ENCODE measurements at regions not wholly inside any gene's neighbourhood (a gene's known extent, or its start where the extent isn't known, plus 50 kb on each side); places are given as distances from the start of the nearest gene placed in this dataset.

GRCh38 chr17:70468661-70469060, 299.3 kb downstream of the KCNJ2 start:
- no peak for TF ChIP-seq EZH2 (IDR thresholded peaks at IDR 0.05; ENCODE audit: low read length, unreplicated experiment)
- TF ChIP-seq EZH2phosphoT487 (IDR thresholded peaks at IDR 0.05; ENCODE audit: borderline replicate concordance, low read length): no peak
- TF ChIP-seq, protein P1, sequence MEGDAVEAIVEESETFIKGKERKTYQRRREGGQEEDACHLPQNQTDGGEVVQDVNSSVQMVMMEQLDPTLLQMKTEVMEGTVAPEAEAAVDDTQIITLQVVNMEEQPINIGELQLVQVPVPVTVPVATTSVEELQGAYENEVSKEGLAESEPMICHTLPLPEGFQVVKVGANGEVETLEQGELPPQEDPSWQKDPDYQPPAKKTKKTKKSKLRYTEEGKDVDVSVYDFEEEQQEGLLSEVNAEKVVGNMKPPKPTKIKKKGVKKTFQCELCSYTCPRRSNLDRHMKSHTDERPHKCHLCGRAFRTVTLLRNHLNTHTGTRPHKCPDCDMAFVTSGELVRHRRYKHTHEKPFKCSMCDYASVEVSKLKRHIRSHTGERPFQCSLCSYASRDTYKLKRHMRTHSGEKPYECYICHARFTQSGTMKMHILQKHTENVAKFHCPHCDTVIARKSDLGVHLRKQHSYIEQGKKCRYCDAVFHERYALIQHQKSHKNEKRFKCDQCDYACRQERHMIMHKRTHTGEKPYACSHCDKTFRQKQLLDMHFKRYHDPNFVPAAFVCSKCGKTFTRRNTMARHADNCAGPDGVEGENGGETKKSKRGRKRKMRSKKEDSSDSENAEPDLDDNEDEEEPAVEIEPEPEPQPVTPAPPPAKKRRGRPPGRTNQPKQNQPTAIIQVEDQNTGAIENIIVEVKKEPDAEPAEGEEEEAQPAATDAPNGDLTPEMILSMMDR (conservative IDR thresholded peaks at IDR 0.05; ENCODE audit: low read depth, low read length): no peak
- BruUV-seq (replicated peaks): no TSS peak
- Histone ChIP-seq H3K4me1 (ENCODE audit: insufficient read depth, low read length) (no peaks in the 10 kb centered on the region), H4K20me1 (ENCODE audit: low read length) (no peaks in the 10 kb centered on the region), H3K79me2 (ENCODE audit: low read length) (no peaks in the 10 kb centered on the region), H3K9me3 (ENCODE audit: low read length) (no peaks in the 10 kb centered on the region), H3K27ac (ENCODE audit: low read length) (no peak overlapping the region), H3K36me3 (ENCODE audit: low read depth, low read length) (no peaks in the 10 kb centered on the region), H2AFZ (ENCODE audit: low read length) (no peak overlapping the region), H3K27me3 (ENCODE audit: low read length) (peaks cover 6% of the 10 kb centered on the region; the same call in 1 of the 2 replicates), H3K9me2 (replicated peaks; ENCODE audit: low read length) (no peaks in the 10 kb centered on the region), H3K4me2 (ENCODE audit: low read length) (no peak overlapping the region), H3F3A (ENCODE audit: low read length, unreplicated experiment) (no peaks in the 10 kb centered on the region), H3K9ac (ENCODE audit: low read length) (no peak overlapping the region), H3K4me3 (ENCODE audit: low read length) (no peak overlapping the region)
- ChIA-PET POLR2A (ENCODE audit: unreplicated experiment) (no interaction called here), CTCF (no interaction called here)
- intact Hi-C loops (cut with micrococcal nuclease): no loop called here
- ATAC-seq (no peak), DNase-seq (no peak)

GRCh38 chr17:70473049-70473448, 303.7 kb downstream of the KCNJ2 start:
- Histone ChIP-seq H3K27me3 (ENCODE audit: low read length) (peaks cover 6% of the 10 kb centered on the region; the same call in 1 of the 2 replicates), H3K4me3 (ENCODE audit: low read length) (no peak overlapping the region), H3F3A (ENCODE audit: low read length, unreplicated experiment) (no peaks in the 10 kb centered on the region), H3K36me3 (ENCODE audit: low read depth, low read length) (no peaks in the 10 kb centered on the region), H3K9ac (ENCODE audit: low read length) (no peak overlapping the region), H2AFZ (ENCODE audit: low read length) (no peak overlapping the region), H3K9me2 (replicated peaks; ENCODE audit: low read length) (no peaks in the 10 kb centered on the region), H3K4me2 (ENCODE audit: low read length) (no peak overlapping the region), H3K27ac (ENCODE audit: low read length) (no peak overlapping the region), H3K9me3 (ENCODE audit: low read length) (no peaks in the 10 kb centered on the region), H3K79me2 (ENCODE audit: low read length) (no peaks in the 10 kb centered on the region), H3K4me1 (ENCODE audit: insufficient read depth, low read length) (no peaks in the 10 kb centered on the region), H4K20me1 (ENCODE audit: low read length) (no peaks in the 10 kb centered on the region)
- DNase-seq (no peak), ATAC-seq (no peak)
- no peak for TF ChIP-seq EZH2phosphoT487 (IDR thresholded peaks at IDR 0.05; ENCODE audit: borderline replicate concordance, low read length)
- TF ChIP-seq, protein P1 (conservative IDR thresholded peaks at IDR 0.05; ENCODE audit: low read depth, low read length): no peak
- no peak for TF ChIP-seq EZH2 (IDR thresholded peaks at IDR 0.05; ENCODE audit: low read length, unreplicated experiment)
- CTCF ChIA-PET: no interaction called here
- BruUV-seq (replicated peaks): no TSS peak
- intact Hi-C loops (cut with micrococcal nuclease): no loop called here
- POLR2A ChIA-PET (ENCODE audit: unreplicated experiment): interaction anchor here (0.7 kb wide), 1 partner anchor 1844 kb away, joined by 3 read pairs; no protein-coding TSS in a partner anchor

- ChIA-PET POLR2A (ENCODE audit: unreplicated experiment) (no interaction called here), CTCF (no interaction called here)
- no peak overlapping the region for H2AFZ ChIP-seq (ENCODE audit: low read length)
- no peak overlapping the region for H3K4me2 ChIP-seq (ENCODE audit: low read length)
- no peaks in the 10 kb centered on the region for H3K79me2 ChIP-seq (ENCODE audit: low read length)
- no peak overlapping the region for H3K9ac ChIP-seq (ENCODE audit: low read length)
- no peaks in the 10 kb centered on the region for H3F3A ChIP-seq (ENCODE audit: low read length, unreplicated experiment)
- TF ChIP-seq, protein P1 (conservative IDR thresholded peaks at IDR 0.05; ENCODE audit: low read depth, low read length): no peak
- no peak for TF ChIP-seq EZH2 (IDR thresholded peaks at IDR 0.05; ENCODE audit: low read length, unreplicated experiment)
- no peaks in the 10 kb centered on the region for H3K9me2 ChIP-seq (replicated peaks; ENCODE audit: low read length)
- no peaks in the 10 kb centered on the region for H3K9me3 ChIP-seq (ENCODE audit: low read length)
- H4K20me1 ChIP-seq (ENCODE audit: low read length): no peaks in the 10 kb centered on the region
- no peaks in the 10 kb centered on the region for H3K27me3 ChIP-seq (ENCODE audit: low read length)
- intact Hi-C loops (cut with micrococcal nuclease): no loop called here
- no peaks in the 10 kb centered on the region for H3K36me3 ChIP-seq (ENCODE audit: low read depth, low read length)
- ATAC-seq (no peak), DNase-seq (no peak)
- no TSS peak for BruUV-seq (replicated peaks)
- H3K4me1 ChIP-seq (ENCODE audit: insufficient read depth, low read length): no peaks in the 10 kb centered on the region
- H3K4me3 ChIP-seq (ENCODE audit: low read length): no peak overlapping the region
- H3K27ac ChIP-seq (ENCODE audit: low read length): no peak overlapping the region
Observed at GRCh38 chr17:70476368-70476767, 307.0 kb downstream of the KCNJ2 start.
